22Rv1 (cell line): ENCODE measurements at regions not wholly inside any gene's neighbourhood (a gene's known extent, or its start where the extent isn't known, plus 50 kb on each side); places are given as distances from the start of the nearest gene placed in this dataset.
"Not testable (repeated sequence)": the region's sequence is repeated elsewhere in the genome, so short reads cannot be mapped to it uniquely, and the experiment has no call there.

ENCODE experiments used
- ZFX ChIP-seq: fragments of 450-650 bp; IDR thresholded peaks from 2 replicates; pipeline ENCODE4 v1.6.1; 2017; ENCODE audit warnings: antibody characterized with exemption, borderline replicate concordance
- TF ChIP-seq, protein P1 (sequence below): fragments of 450-650 bp; IDR thresholded peaks from 2 replicates; pipeline ENCODE4 v1.5.1; 2017; ENCODE audit warnings: mild to moderate bottlenecking

GRCh38 chr13:100975666-100976065, 301.1 kb upstream of the TMTC4 start:
- TF ChIP-seq, protein P1, sequence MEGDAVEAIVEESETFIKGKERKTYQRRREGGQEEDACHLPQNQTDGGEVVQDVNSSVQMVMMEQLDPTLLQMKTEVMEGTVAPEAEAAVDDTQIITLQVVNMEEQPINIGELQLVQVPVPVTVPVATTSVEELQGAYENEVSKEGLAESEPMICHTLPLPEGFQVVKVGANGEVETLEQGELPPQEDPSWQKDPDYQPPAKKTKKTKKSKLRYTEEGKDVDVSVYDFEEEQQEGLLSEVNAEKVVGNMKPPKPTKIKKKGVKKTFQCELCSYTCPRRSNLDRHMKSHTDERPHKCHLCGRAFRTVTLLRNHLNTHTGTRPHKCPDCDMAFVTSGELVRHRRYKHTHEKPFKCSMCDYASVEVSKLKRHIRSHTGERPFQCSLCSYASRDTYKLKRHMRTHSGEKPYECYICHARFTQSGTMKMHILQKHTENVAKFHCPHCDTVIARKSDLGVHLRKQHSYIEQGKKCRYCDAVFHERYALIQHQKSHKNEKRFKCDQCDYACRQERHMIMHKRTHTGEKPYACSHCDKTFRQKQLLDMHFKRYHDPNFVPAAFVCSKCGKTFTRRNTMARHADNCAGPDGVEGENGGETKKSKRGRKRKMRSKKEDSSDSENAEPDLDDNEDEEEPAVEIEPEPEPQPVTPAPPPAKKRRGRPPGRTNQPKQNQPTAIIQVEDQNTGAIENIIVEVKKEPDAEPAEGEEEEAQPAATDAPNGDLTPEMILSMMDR: not testable (repeated sequence)
- not testable (repeated sequence) for TF ChIP-seq ZFX
